ENCODE measurements at regions not wholly inside any gene's neighbourhood (a gene's known extent, or its start where the extent isn't known, plus 50 kb on each side); places are given as distances from the start of the nearest gene placed in this dataset.

GRCh38 chr17:55622547-55622946 is 100.1 kb downstream of the TMEM100 start:
- Histone ChIP-seq H3K27ac (ENCODE audit: low read depth) (no peak overlapping the region), H3K36me3 (ENCODE audit: insufficient read depth) (no peaks in the 10 kb centered on the region), H3K4me1 (ENCODE audit: insufficient read depth) (no peaks in the 10 kb centered on the region), H3K4me3 (ENCODE audit: low read depth, low read length) (no peak overlapping the region)
- 62% methylated on average over 3 of the region's 3 CpGs for WGBS
- DNase-seq (ENCODE audit: extremely low spot score), result no peak

- 65% methylated on average over 4 of the region's 4 CpGs for WGBS
- no peaks in the 10 kb centered on the region for H3K4me1 ChIP-seq (ENCODE audit: insufficient read depth)
- no peaks in the 10 kb centered on the region for H3K36me3 ChIP-seq (ENCODE audit: insufficient read depth)
- DNase-seq (ENCODE audit: extremely low spot score), result no peak
- no peak overlapping the region for H3K27ac ChIP-seq (ENCODE audit: low read depth)
- no peak overlapping the region for H3K4me3 ChIP-seq (ENCODE audit: low read depth, low read length)
These were observed 101.7 kb downstream of the TMEM100 start for GRCh38 chr17:55620945-55621344.

DNA sequence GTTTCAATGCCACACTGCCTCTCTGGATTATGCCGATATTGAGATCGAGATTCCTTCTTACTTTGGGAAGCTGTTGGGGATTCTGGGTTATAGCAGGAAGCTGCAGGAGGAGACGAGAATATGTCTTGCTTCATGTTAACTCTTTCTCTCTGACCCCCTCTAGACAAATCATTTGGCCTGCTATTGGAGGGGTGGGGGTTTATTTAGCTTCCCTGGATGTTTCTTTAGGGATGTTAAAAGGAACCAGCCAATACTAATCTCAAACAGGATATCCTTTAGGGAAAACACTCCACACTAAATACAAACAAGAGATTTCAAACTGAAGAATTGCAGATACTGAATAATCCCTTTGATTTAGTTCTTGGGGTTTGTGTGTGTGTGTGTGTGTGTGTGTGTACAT is 102.6 kb downstream of the TMEM100 start:
- WGBS, result 55% methylated on average over 3 of the region's 3 CpGs
- no peak for DNase-seq (ENCODE audit: extremely low spot score)
- Histone ChIP-seq H3K4me3 (ENCODE audit: low read depth, low read length) (no peak overlapping the region), H3K4me1 (ENCODE audit: insufficient read depth) (no peaks in the 10 kb centered on the region), H3K27ac (ENCODE audit: low read depth) (no peak overlapping the region), H3K36me3 (ENCODE audit: insufficient read depth) (no peaks in the 10 kb centered on the region)

GRCh38 chr17:55617441-55617840 is 105.2 kb downstream of the TMEM100 start:
- no peak overlapping the region for H3K27ac ChIP-seq (ENCODE audit: low read depth)
- H3K36me3 ChIP-seq (ENCODE audit: insufficient read depth), result no peaks in the 10 kb centered on the region
- WGBS, result 77% methylated on average over 5 of the region's 5 CpGs
- no peak for DNase-seq (ENCODE audit: extremely low spot score)
- no peaks in the 10 kb centered on the region for H3K4me1 ChIP-seq (ENCODE audit: insufficient read depth)
- H3K4me3 ChIP-seq (ENCODE audit: low read depth, low read length), result no peak overlapping the region

- 79% methylated on average over 2 of the region's 2 CpGs for whole genome bisulfite sequencing
These were observed 102.8 kb upstream of the SMIM36 start for GRCh38 chr17:55614061-55614460.

GRCh38 chr17:55612691-55613141 is 101.5 kb upstream of the SMIM36 start:
- no peak overlapping the region for H3K27ac ChIP-seq (ENCODE audit: low read depth)
- H3K36me3 ChIP-seq (ENCODE audit: insufficient read depth), result no peaks in the 10 kb centered on the region
- WGBS, result 36% methylated on average over 6 of the region's 6 CpGs
- no peak for DNase-seq (ENCODE audit: extremely low spot score)
- no peaks in the 10 kb centered on the region for H3K4me1 ChIP-seq (ENCODE audit: insufficient read depth)
- no peak overlapping the region for H3K4me3 ChIP-seq (ENCODE audit: low read depth, low read length)

More at GRCh38 chr17:55614061-55614460, 102.8 kb upstream of the SMIM36 start:
- Histone ChIP-seq H3K4me1 (ENCODE audit: insufficient read depth) (no peaks in the 10 kb centered on the region), H3K4me3 (ENCODE audit: low read depth, low read length) (no peak overlapping the region), H3K36me3 (ENCODE audit: insufficient read depth) (no peaks in the 10 kb centered on the region), H3K27ac (ENCODE audit: low read depth) (no peak overlapping the region)
- DNase-seq (ENCODE audit: extremely low spot score), result no peak

GRCh38 chr17:55607731-55608341 is 96.6 kb upstream of the SMIM36 start:
- WGBS, result 8% methylated on average over 2 of the region's 2 CpGs
- peak; percentile 93 for DNase-seq (ENCODE audit: extremely low spot score)
- Histone ChIP-seq H3K4me1 (ENCODE audit: insufficient read depth) (no peaks in the 10 kb centered on the region), H3K4me3 (ENCODE audit: low read depth, low read length) (no peak overlapping the region), H3K36me3 (ENCODE audit: insufficient read depth) (no peaks in the 10 kb centered on the region), H3K27ac (ENCODE audit: low read depth) (no peak overlapping the region)

- H3K27ac ChIP-seq (ENCODE audit: low read depth), result no peak overlapping the region
- WGBS, result 66% methylated on average over 1 of the region's 1 CpG
- no peak overlapping the region for H3K4me3 ChIP-seq (ENCODE audit: low read depth, low read length)
- H3K36me3 ChIP-seq (ENCODE audit: insufficient read depth), result no peaks in the 10 kb centered on the region
- DNase-seq (ENCODE audit: extremely low spot score), result peak; percentile 72
- no peaks in the 10 kb centered on the region for H3K4me1 ChIP-seq (ENCODE audit: insufficient read depth)
These were observed 95.2 kb upstream of the SMIM36 start for GRCh38 chr17:55606488-55606815.

DNA sequence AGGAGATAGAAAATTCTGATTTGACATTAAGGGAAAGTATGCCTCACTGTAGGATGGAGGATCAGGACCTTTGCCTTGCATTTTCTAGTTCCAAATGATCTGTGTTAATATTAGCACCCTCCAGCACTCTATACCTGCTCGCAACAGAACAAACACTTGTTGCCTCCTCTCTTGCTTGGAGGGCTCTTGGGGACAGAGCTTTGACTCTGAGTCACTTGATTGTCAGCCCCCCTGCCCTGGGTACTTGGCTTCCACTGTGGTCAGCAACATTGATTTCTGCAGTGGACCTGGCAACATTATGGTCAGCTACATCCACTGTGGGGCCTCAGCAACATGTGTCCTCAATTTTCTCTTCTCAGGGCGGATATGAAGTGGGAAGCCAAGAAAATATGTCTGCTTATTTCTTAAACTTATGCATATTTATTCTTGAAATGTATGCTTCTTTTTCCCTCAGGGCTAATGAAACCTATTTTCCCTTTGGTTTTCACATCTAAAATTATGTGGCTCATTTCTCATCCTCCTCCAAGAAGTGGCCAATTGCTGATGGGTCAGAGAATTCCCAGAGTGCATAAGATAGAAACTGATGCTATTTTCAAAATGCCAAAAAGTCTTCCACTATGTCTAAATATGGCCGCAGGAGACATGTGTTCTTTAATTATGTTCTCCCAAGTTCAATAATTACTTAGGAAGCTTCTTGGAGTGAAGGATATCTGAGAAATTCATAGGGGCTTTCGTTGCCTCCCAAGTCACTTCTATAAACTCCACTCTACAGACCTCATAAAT is 94.6 kb upstream of the SMIM36 start:
- H3K27ac ChIP-seq (ENCODE audit: low read depth), result no peak overlapping the region
- 75% methylated on average over 4 of the region's 4 CpGs for WGBS
- H3K4me3 ChIP-seq (ENCODE audit: low read depth, low read length), result no peak overlapping the region
- no peaks in the 10 kb centered on the region for H3K4me1 ChIP-seq (ENCODE audit: insufficient read depth)
- no peak for DNase-seq (ENCODE audit: extremely low spot score)
- H3K36me3 ChIP-seq (ENCODE audit: insufficient read depth), result no peaks in the 10 kb centered on the region

DNA sequence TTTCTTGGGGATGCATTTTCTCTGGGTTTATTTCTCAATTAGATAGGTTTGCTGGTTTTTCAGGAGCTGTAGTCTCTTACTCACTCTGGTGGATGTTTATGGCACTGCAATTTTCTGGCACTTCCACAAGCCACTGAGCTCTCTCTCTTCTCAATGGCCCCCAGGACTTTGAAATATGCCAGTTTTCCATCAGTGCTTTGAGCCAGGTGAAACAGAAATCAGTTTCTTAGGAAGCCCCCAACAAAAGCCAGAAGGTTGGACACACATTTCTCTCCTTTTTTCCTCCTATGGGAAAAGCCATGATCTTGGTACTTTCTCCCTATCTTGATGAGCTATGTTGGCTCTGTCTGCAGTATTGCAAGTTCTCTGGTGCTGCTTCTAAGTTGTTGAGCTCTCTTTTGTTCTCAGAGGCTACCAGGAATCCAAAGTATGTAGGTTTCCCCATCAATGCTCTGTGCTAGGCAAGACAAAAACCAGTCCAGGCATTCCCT is 90.7 kb upstream of the SMIM36 start:
- Histone ChIP-seq H3K4me3 (ENCODE audit: low read depth, low read length) (no peak overlapping the region), H3K4me1 (ENCODE audit: insufficient read depth) (no peaks in the 10 kb centered on the region), H3K27ac (ENCODE audit: low read depth) (no peak overlapping the region), H3K36me3 (ENCODE audit: insufficient read depth) (no peaks in the 10 kb centered on the region)
- no peak for DNase-seq (ENCODE audit: extremely low spot score)

GRCh38 chr17:55598495-55598894 is 87.2 kb upstream of the SMIM36 start:
- Histone ChIP-seq H3K27ac (ENCODE audit: low read depth) (no peak overlapping the region), H3K4me3 (ENCODE audit: low read depth, low read length) (no peak overlapping the region), H3K4me1 (ENCODE audit: insufficient read depth) (no peaks in the 10 kb centered on the region), H3K36me3 (ENCODE audit: insufficient read depth) (no peaks in the 10 kb centered on the region)
- DNase-seq (ENCODE audit: extremely low spot score), result no peak
- 92% methylated on average over 1 of the region's 1 CpG for WGBS

GRCh38 chr17:55588446-55589242 is 77.4 kb upstream of the SMIM36 start:
- peaks cover 2% of the 10 kb centered on the region for H3K4me1 ChIP-seq (ENCODE audit: insufficient read depth)
- 27% methylated on average over 4 of the region's 4 CpGs for WGBS
- no peak overlapping the region for H3K4me3 ChIP-seq (ENCODE audit: low read depth, low read length)
- H3K36me3 ChIP-seq (ENCODE audit: insufficient read depth), result no peaks in the 10 kb centered on the region
- H3K27ac ChIP-seq (ENCODE audit: low read depth), result peak overlapping the region; percentile 61
- peak; percentile 67 for DNase-seq (ENCODE audit: extremely low spot score)

DNA sequence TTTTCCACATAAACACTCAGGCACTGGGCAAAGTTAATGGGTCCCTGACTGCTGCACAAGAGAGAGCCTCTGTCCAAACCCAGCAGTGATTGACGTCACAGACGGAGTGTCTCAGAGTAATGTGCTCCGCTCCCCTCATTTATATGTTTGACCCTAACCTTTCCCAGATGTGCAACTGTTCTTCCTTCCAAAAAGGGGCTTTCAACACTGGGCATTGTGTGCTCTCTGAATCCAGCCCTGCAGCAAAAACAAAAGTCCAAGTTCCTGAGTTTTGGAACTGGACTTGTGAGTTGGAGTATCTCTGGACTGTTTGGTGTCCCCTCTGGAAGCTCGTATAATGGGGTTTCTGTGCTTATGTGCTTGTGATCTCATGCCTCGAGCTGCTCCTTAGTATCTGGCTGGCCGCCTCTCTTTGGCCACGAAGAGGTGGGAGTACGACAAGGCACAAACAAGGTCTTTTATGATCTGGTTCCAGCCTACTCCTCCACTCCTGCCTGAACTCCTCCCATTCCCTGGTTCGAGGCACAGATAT is 76.4 kb upstream of the SMIM36 start:
- no peak overlapping the region for H3K4me3 ChIP-seq (ENCODE audit: low read depth, low read length)
- H3K4me1 ChIP-seq (ENCODE audit: insufficient read depth), result peaks cover 2% of the 10 kb centered on the region
- no peaks in the 10 kb centered on the region for H3K36me3 ChIP-seq (ENCODE audit: insufficient read depth)
- WGBS, result 51% methylated on average over 9 of the region's 9 CpGs
- peak overlapping the region; percentile 61 for H3K27ac ChIP-seq (ENCODE audit: low read depth)
- DNase-seq (ENCODE audit: extremely low spot score), result peak; percentile 84

Data from urinary bladder (tissue), 3 donors.